H1 (cell line): ENCODE measurements at regions not wholly inside any gene's neighbourhood (a gene's known extent, or its start where the extent isn't known, plus 50 kb on each side); places are given as distances from the start of the nearest gene placed in this dataset.

Experiments used
- CTCF ChIA-PET: fragments of 300-600 bp; sonication (Branson Sonifier 250); formaldehyde crosslinking; loops from one replicate; lab custom pipeline; 2021; ENCODE audit not compliant: partially characterized antibody; lab: Charles Lee
- POLR2A ChIA-PET: fragments of 300-600 bp; sonication (Branson Sonifier 250); formaldehyde crosslinking; loops from one replicate; lab custom pipeline; 2021; ENCODE audit warnings: inconsistent platforms; ENCODE audit not compliant: partially characterized antibody; lab: Charles Lee
- DNase-seq, 2 experiments: peaks; one replicate each; pipeline versions ENCODE4 v3.0.0 to v3.0.0-alpha.2; 2010 to 2022; ENCODE audit warnings: low spot score in 2 of 2, low read depth in 1 of 2, mixed read lengths in 1 of 2
- FAIRE-seq: peaks from 2 replicates; lab custom pipeline; 2011; peaks lifted over from hg19 to GRCh38; lab: Jason Lieb, UNC
- H2AFZ ChIP-seq: 2 replicates; pipeline ENCODE4 v1.8.1; 2012; ENCODE audit warnings: low read length, inconsistent platforms
- H2AK5ac ChIP-seq: 2 replicates; pipeline ENCODE4 v1.6.1; 2013; ENCODE audit warnings: low read depth, low read length
- H2BK120ac ChIP-seq: replicated peaks from 2 replicates; pipeline ENCODE3; 2013; ENCODE audit warnings: low read depth, low read length, inconsistent platforms
- H2BK12ac ChIP-seq: 2 replicates; pipeline ENCODE4 v1.6.1; 2013; ENCODE audit warnings: low read depth, low read length
- H2BK15ac ChIP-seq: 2 replicates; pipeline ENCODE4 v1.6.1; 2013; ENCODE audit warnings: low read length
- H2BK20ac ChIP-seq: 2 replicates; pipeline ENCODE4 v1.6.1; 2013; ENCODE audit warnings: low read length
- H2BK5ac ChIP-seq: 2 replicates; pipeline ENCODE4 v1.6.1; 2013; ENCODE audit warnings: low read depth, low read length
- H3K14ac ChIP-seq: 2 replicates; pipeline ENCODE4 v1.6.1; 2013; ENCODE audit warnings: inconsistent platforms; ENCODE audit not compliant: insufficient read length
- H3K18ac ChIP-seq: 2 replicates; pipeline ENCODE4 v1.6.1; 2013; ENCODE audit warnings: low read length; ENCODE audit errors: extremely low read depth
- H3K23ac ChIP-seq: 2 replicates; pipeline ENCODE4 v1.6.1; 2013; ENCODE audit warnings: inconsistent platforms; ENCODE audit not compliant: insufficient read length
- H3K23me2 ChIP-seq: 2 replicates; pipeline ENCODE4 v1.6.1; 2013; ENCODE audit warnings: low read depth, low read length
- H3K27ac ChIP-seq: 2 replicates; pipeline ENCODE4 v1.6.1; 2011; ENCODE audit warnings: low read depth, low read length, inconsistent platforms
- H3K27me3 ChIP-seq, 4 experiments: replicated peaks in 1 of 4; 1 replicate in 1 of 4; 2 replicates in 3 of 4; pipeline versions ENCODE4 v1.6.1 to v1.8.1; 2011 to 2013; ENCODE audit warnings: low read length in 3 of 4, mild to moderate bottlenecking in 3 of 4, inconsistent platforms in 2 of 4, mixed read lengths in 2 of 4, moderate library complexity in 1 of 4; ENCODE audit not compliant: control insufficient read depth in 3 of 4, insufficient read depth in 3 of 4; ENCODE audit errors: extremely low read depth in 1 of 4
- H3K36me3 ChIP-seq, 4 experiments: 2 replicates each; pipeline versions ENCODE4 v1.6.1 to v1.8.1; 2011 to 2013; ENCODE audit warnings: mild to moderate bottlenecking in 4 of 4, low read length in 3 of 4, moderate library complexity in 2 of 4, control low read depth in 1 of 4, inconsistent platforms in 1 of 4; ENCODE audit not compliant: insufficient read depth in 4 of 4, control insufficient read depth in 2 of 4
- H3K4ac ChIP-seq: replicated peaks from 2 replicates; pipeline ENCODE3; 2013; ENCODE audit warnings: low read length, low read depth, mixed read lengths, inconsistent platforms; ENCODE audit not compliant: insufficient read length
- H3K4me1 ChIP-seq, 4 experiments: replicated peaks in 1 of 4; 1 replicate in 1 of 4; 2 replicates in 3 of 4; pipeline versions ENCODE4 v1.6.1 to v1.8.1; 2011 to 2013; ENCODE audit warnings: low read length in 3 of 4, inconsistent platforms in 2 of 4, mixed read lengths in 1 of 4; ENCODE audit not compliant: insufficient read depth in 4 of 4, control insufficient read depth in 3 of 4
- H3K4me2 ChIP-seq, 2 experiments: 2 replicates each; pipeline versions ENCODE4 v1.6.1 to v1.8.1; 2011 to 2013; ENCODE audit warnings: low read depth in 2 of 2, low read length in 2 of 2, control low read depth in 1 of 2, inconsistent platforms in 1 of 2, mild to moderate bottlenecking in 1 of 2; ENCODE audit not compliant: insufficient read depth in 1 of 2
- H3K4me3 ChIP-seq, 4 experiments: fragments of 200-600, 300-600 bp in 1 of 4; sonication (generic), shearing (Covaris generic), sonication (Bioruptor Twin) in 1 of 4; 2 replicates each; pipeline versions ENCODE4 v1.5.1 to v1.8.1; 2011 to 2016; ENCODE audit warnings: low read length in 4 of 4, low read depth in 3 of 4, control low read depth in 2 of 4, inconsistent platforms in 2 of 4, mild to moderate bottlenecking in 2 of 4, mixed read lengths in 1 of 4, moderate library complexity in 1 of 4; ENCODE audit not compliant: insufficient read depth in 2 of 4; ENCODE audit errors: extremely low read depth in 1 of 4
- H3K56ac ChIP-seq: replicated peaks from 2 replicates; pipeline ENCODE3; 2013; ENCODE audit warnings: low read depth, mild to moderate bottlenecking, mixed read lengths, low read length, inconsistent platforms; ENCODE audit not compliant: insufficient read length
- H3K79me1 ChIP-seq: 2 replicates; pipeline ENCODE4 v1.6.1; 2013; ENCODE audit warnings: low read depth, low read length, control low read depth
- H3K79me2 ChIP-seq, 2 experiments: 2 replicates each; pipeline versions ENCODE4 v1.6.1 to v1.8.1; 2012 to 2013; ENCODE audit warnings: low read length in 2 of 2, mild to moderate bottlenecking in 2 of 2, inconsistent platforms in 1 of 2; ENCODE audit not compliant: insufficient read depth in 2 of 2, control insufficient read depth in 1 of 2
- H3K9ac ChIP-seq, 4 experiments: replicated peaks in 1 of 4; 1 replicate in 1 of 4; 2 replicates in 3 of 4; pipeline versions ENCODE4 v1.6.1 to v1.8.1; 2011 to 2013; ENCODE audit warnings: low read depth in 3 of 4, low read length in 3 of 4, control low read depth in 2 of 4, mild to moderate bottlenecking in 2 of 4, moderate library complexity in 2 of 4, inconsistent platforms in 1 of 4; ENCODE audit errors: extremely low read depth in 1 of 4
- H3K9me3 ChIP-seq, 2 experiments: 2 replicates each; pipeline versions ENCODE4 v1.6.1 to v1.8.1; 2012 to 2013; ENCODE audit warnings: mild to moderate bottlenecking in 2 of 2, moderate library complexity in 2 of 2, control low read depth in 1 of 2, inconsistent platforms in 1 of 2, low read depth in 1 of 2, low read length in 1 of 2, mixed read lengths in 1 of 2; ENCODE audit not compliant: insufficient read depth in 2 of 2
- H4K20me1 ChIP-seq, 2 experiments: replicated peaks in 1 of 2; 2 replicates each; pipeline versions ENCODE3 to v1.8.1; 2011 to 2013; ENCODE audit warnings: inconsistent platforms in 2 of 2, low read length in 2 of 2, mild to moderate bottlenecking in 1 of 2; ENCODE audit not compliant: insufficient read depth in 2 of 2, control insufficient read depth in 1 of 2
- H4K5ac ChIP-seq: 2 replicates; pipeline ENCODE4 v1.6.1; 2013; ENCODE audit warnings: low read length, low read depth, mixed read lengths, inconsistent platforms; ENCODE audit not compliant: insufficient read length
- H4K8ac ChIP-seq: 2 replicates; pipeline ENCODE4 v1.8.0; 2013; ENCODE audit warnings: mild to moderate bottlenecking, moderate library complexity, low read length, inconsistent platforms; ENCODE audit not compliant: insufficient read depth; ENCODE audit errors: extremely low read depth
- H4K91ac ChIP-seq: replicated peaks from 2 replicates; pipeline ENCODE3; 2013; ENCODE audit warnings: low read length, mixed read lengths, inconsistent platforms; ENCODE audit not compliant: insufficient read length
- CBX5 ChIP-seq: fragments of 300-800, 300-1000 bp; sonication (generic); IDR thresholded peaks from 2 replicates; pipeline ENCODE4 v1.7.1; 2016; ENCODE audit warnings: antibody characterized with exemption, low read length, low read depth
- CREB1 ChIP-seq: IDR thresholded peaks from 2 replicates; pipeline ENCODE4 v1.6.1; 2012; ENCODE audit warnings: inconsistent platforms
- FOSL1 ChIP-seq: IDR thresholded peaks from 2 replicates; pipeline ENCODE4 v1.6.1; 2011; ENCODE audit warnings: mild to moderate bottlenecking, low read depth, low read length, moderate library complexity; ENCODE audit not compliant: insufficient read depth
- GABPA ChIP-seq: IDR thresholded peaks from 2 replicates; pipeline ENCODE4 v1.6.1; 2011; ENCODE audit warnings: mild to moderate bottlenecking, low read length, moderate library complexity, borderline replicate concordance; ENCODE audit not compliant: insufficient read depth
- GTF2F1 ChIP-seq: IDR thresholded peaks from 2 replicates; pipeline ENCODE4 v1.6.1; 2012; ENCODE audit warnings: low read depth, low read length, improper control_type of control experiment, borderline replicate concordance
- KDM4A ChIP-seq: IDR thresholded peaks from one replicate; pipeline ENCODE4 v1.7.1; 2012; ENCODE audit warnings: low read depth, mild to moderate bottlenecking, moderate library complexity, low read length, inconsistent platforms; ENCODE audit not compliant: severe bottlenecking
- KDM5A ChIP-seq: fragments of 200-600 bp; IDR thresholded peaks from 2 replicates; pipeline ENCODE4 v1.7.1; 2012; ENCODE audit warnings: mild to moderate bottlenecking, low read length, inconsistent platforms, mixed read lengths
- MAX ChIP-seq: IDR thresholded peaks from 2 replicates; pipeline ENCODE4 v1.6.1; 2012; ENCODE audit warnings: inconsistent platforms
- PHF8 ChIP-seq: fragments of 200-600 bp; sonication (generic); conservative IDR thresholded peaks from 2 replicates; pipeline ENCODE4 v1.7.1; 2012; ENCODE audit warnings: low read depth, mild to moderate bottlenecking, inconsistent platforms, low read length, moderate library complexity
- RBBP5 ChIP-seq: IDR thresholded peaks from 2 replicates; pipeline ENCODE4 v1.7.1; 2012; ENCODE audit warnings: low read depth, mild to moderate bottlenecking, inconsistent platforms, low read length, moderate library complexity, borderline replicate concordance
- YY1 ChIP-seq: IDR thresholded peaks from 2 replicates; pipeline ENCODE4 v1.6.1; 2011; ENCODE audit warnings: low read depth, mild to moderate bottlenecking, low read length
- ZNF274 ChIP-seq: IDR thresholded peaks from 2 replicates; pipeline ENCODE4 v1.7.0; 2012; ENCODE audit warnings: low read length, borderline replicate concordance; ENCODE audit errors: extremely low read depth
- WGBS, 2 experiments: shearing (Covaris generic) in 1 of 2; methylation state at CpG; one replicate each; pipeline versions ENCODE4 v1.1.6 to v1.1.7; 2013 to 2015; ENCODE audit warnings: low lambda C conversion rate in 2 of 2, mixed read lengths in 2 of 2, inconsistent platforms in 1 of 2, low coverage in 1 of 2, missing lambda C conversion rate in 1 of 2; ENCODE audit not compliant: insufficient replicate concordance in 2 of 2, insufficient coverage in 1 of 2, insufficient read length in 1 of 2; ENCODE audit errors: extremely low coverage in 1 of 2, missing lambda C conversion rate in 1 of 2; 5-methylcytosine and 5-hydroxymethylcytosine counted together

DNA sequence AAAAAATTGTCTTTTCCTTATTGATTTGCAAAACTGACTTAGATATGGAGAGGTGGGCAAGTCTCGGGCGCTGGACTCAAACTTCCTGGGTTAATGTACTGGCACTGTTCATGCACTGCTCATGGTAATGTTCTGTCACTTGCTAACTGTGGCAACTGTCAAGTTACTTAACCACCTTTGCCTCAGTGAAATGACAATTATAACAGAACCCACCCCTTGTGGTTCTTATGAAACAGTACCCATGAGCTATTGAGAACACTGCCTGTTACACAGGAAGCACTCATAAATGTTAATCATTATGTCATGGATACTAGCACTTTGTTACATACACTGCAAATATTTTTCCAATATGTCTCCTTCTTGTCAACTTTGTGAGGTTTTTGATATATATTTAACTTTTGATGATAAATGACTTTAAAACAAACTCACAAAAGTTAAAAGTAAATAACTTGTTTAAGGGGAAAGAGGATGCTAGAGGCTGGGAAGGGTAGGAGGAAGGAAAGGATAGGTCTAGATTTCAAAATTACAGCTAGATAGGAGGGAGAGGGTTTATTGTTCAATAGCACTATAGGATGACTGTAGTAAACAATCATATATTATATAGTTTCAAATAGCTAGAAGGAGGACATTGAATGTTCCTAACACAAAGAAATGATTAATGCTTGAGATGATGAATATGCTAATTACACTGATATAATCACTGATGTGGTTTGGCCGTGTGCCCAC is 342.5 kb downstream of the ADGRL2 start:
- Histone ChIP-seq H2AFZ (no peak overlapping the region), H3K23ac (no peak overlapping the region), H3K36me3 (no peaks in the 10 kb centered on the region), H2BK120ac (no peak overlapping the region), H2AK5ac (no peak overlapping the region), H3K9me3 (no peaks in the 10 kb centered on the region), H3K4me2 (no peak overlapping the region), H2BK20ac (no peak overlapping the region), H3K79me2 (no peaks in the 10 kb centered on the region), H3K56ac (no peak overlapping the region), H4K8ac (no peak overlapping the region), H3K4ac (no peak overlapping the region), H3K4me1 (peaks cover 0 to 2% (median 0%) of the 10 kb centered on the region in 4 experiments; a peak in 2 of 7 replicates), H3K14ac (no peak overlapping the region), H3K27ac (no peak overlapping the region), H3K4me3 (no peak overlapping the region), H3K18ac (no peak overlapping the region), H4K5ac (no peak overlapping the region), H2BK5ac (no peak overlapping the region), H2BK15ac (no peak overlapping the region), H2BK12ac (no peak overlapping the region), H3K27me3 (no peaks in the 10 kb centered on the region), H4K20me1 (no peaks in the 10 kb centered on the region), H3K23me2 (no peaks in the 10 kb centered on the region), H4K91ac (no peak overlapping the region), H3K9ac (peak overlapping the region in 1 of 4 experiments; percentile 34; a peak in 1 of 7 replicates), H3K79me1 (no peaks in the 10 kb centered on the region)
- POLR2A ChIA-PET: no interaction called here
- no peak for DNase-seq
- CTCF ChIA-PET: interaction anchor here (0.9 to 1.2 kb wide), 2 partner anchors 8 to 987 kb away, joined by 3 read pairs; no protein-coding TSS in a partner anchor
- WGBS, 2 experiments: 95% methylated on average over 3 of the region's 3 CpGs; no CpG with 5 or more reads in 1 of the 2 experiments
- no peak for FAIRE-seq
- TF ChIP-seq FOSL1 (no peak), YY1 (no peak), GABPA (no peak), MAX (no peak), ZNF274 (no peak), RBBP5 (no peak), KDM4A (no peak), PHF8 (no peak), GTF2F1 (no peak), CREB1 (no peak), KDM5A (no peak), CBX5 (no peak)
